Glutamatergic neuron (in vitro differentiated cells): ENCODE measurements at regions not wholly inside any gene's neighbourhood (a gene's known extent, or its start where the extent isn't known, plus 50 kb on each side); places are given as distances from the start of the nearest gene placed in this dataset.

Experiments
- DNase-seq: peaks from one replicate; pipeline ENCODE4 v3.0.0; 2022
- H3K27ac Mint-ChIP-seq: one replicate; pipeline ENCODE4 v1.8.0; 2020; ENCODE audit warnings: mild to moderate bottlenecking, mixed read lengths, inconsistent platforms; ENCODE audit not compliant: unreplicated experiment
- H3K27me3 Mint-ChIP-seq: one replicate; pipeline ENCODE4 v1.8.0; 2020; ENCODE audit warnings: mild to moderate bottlenecking, moderate library complexity, mixed read lengths, inconsistent platforms; ENCODE audit not compliant: unreplicated experiment
- H3K36me3 Mint-ChIP-seq: one replicate; pipeline ENCODE4 v1.8.0; 2020; ENCODE audit warnings: mild to moderate bottlenecking, mixed read lengths, inconsistent platforms; ENCODE audit not compliant: unreplicated experiment
- H3K4me1 Mint-ChIP-seq: one replicate; pipeline ENCODE4 v1.8.0; 2020; ENCODE audit warnings: mild to moderate bottlenecking, low read depth, mixed read lengths, inconsistent platforms; ENCODE audit not compliant: unreplicated experiment
- H3K4me3 Mint-ChIP-seq: one replicate; pipeline ENCODE4 v1.8.0; 2020; ENCODE audit warnings: mild to moderate bottlenecking, mixed read lengths, inconsistent platforms; ENCODE audit not compliant: unreplicated experiment
- H3K9me3 Mint-ChIP-seq: one replicate; pipeline ENCODE4 v1.8.0; 2020; ENCODE audit warnings: mild to moderate bottlenecking, moderate library complexity, mixed read lengths, inconsistent platforms; ENCODE audit not compliant: unreplicated experiment
- TF ChIP-seq, protein P1 (sequence below): fragments of 200-600 bp; sonication (generic); IDR thresholded peaks from one replicate; pipeline ENCODE4 v1.5.0; 2021; ENCODE audit not compliant: partially characterized antibody, unreplicated experiment

DNA sequence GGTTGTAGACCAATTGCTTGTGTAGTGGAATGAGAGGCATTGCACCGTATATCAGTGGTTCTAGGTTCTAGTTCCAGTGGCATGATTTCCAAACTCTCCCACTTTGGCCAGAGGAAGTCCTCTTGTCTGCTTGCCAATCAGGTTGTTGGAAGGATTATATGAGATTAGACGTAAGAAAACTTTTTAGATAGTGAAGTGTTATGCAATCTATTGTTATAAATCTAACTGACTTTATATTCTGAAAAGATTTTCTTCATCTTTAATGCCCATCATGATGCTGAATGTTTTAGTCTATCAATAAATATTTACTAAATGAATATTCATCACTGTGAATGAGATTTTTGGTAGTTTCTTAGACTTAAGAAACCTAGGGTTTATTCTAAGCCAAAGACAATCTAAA, 152.6 kb downstream of the TFPI2 start:
- no peaks in the 10 kb centered on the region for H3K9me3 Mint-ChIP-seq
- H3K27ac Mint-ChIP-seq: no peak overlapping the region
- no peak for DNase-seq
- H3K27me3 Mint-ChIP-seq: no peaks in the 10 kb centered on the region
- TF ChIP-seq, protein P1, sequence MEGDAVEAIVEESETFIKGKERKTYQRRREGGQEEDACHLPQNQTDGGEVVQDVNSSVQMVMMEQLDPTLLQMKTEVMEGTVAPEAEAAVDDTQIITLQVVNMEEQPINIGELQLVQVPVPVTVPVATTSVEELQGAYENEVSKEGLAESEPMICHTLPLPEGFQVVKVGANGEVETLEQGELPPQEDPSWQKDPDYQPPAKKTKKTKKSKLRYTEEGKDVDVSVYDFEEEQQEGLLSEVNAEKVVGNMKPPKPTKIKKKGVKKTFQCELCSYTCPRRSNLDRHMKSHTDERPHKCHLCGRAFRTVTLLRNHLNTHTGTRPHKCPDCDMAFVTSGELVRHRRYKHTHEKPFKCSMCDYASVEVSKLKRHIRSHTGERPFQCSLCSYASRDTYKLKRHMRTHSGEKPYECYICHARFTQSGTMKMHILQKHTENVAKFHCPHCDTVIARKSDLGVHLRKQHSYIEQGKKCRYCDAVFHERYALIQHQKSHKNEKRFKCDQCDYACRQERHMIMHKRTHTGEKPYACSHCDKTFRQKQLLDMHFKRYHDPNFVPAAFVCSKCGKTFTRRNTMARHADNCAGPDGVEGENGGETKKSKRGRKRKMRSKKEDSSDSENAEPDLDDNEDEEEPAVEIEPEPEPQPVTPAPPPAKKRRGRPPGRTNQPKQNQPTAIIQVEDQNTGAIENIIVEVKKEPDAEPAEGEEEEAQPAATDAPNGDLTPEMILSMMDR: no peak
- H3K36me3 Mint-ChIP-seq: no peaks in the 10 kb centered on the region
- H3K4me1 Mint-ChIP-seq: no peaks in the 10 kb centered on the region
- no peak overlapping the region for H3K4me3 Mint-ChIP-seq

- no peaks in the 10 kb centered on the region for H3K9me3 Mint-ChIP-seq
- TF ChIP-seq, protein P1: no peak
- H3K4me1 Mint-ChIP-seq: no peaks in the 10 kb centered on the region
- no peak overlapping the region for H3K4me3 Mint-ChIP-seq
- DNase-seq: no peak
- no peaks in the 10 kb centered on the region for H3K27me3 Mint-ChIP-seq
- no peak overlapping the region for H3K27ac Mint-ChIP-seq
- peaks cover 3% of the 10 kb centered on the region for H3K36me3 Mint-ChIP-seq
These were observed 153.7 kb downstream of the TFPI2 start for GRCh38 chr7:93736668-93737369.

DNA sequence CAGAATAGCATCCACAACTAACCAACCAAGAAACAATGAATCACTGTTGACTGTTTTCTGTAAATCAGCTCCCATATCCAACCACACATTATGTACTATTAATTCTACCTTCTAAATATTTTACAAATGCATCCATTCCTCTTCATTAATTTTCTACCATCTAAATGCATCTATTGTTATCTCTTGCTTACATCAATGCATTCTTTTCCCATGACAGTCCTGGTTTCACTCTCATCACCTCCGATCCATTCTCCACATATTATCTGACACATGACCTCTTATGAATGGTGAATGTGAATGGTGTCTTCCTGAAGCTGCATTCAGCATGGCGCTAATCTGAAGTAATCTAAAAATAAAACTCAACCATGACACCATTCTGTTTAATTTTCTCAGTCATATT, 153.8 kb upstream of the CALCR start:
- Mint-ChIP-seq H3K9me3 (no peaks in the 10 kb centered on the region), H3K27me3 (no peaks in the 10 kb centered on the region), H3K4me3 (no peak overlapping the region), H3K27ac (no peak overlapping the region), H3K4me1 (peaks cover 1% of the 10 kb centered on the region), H3K36me3 (peaks cover 6% of the 10 kb centered on the region)
- DNase-seq: no peak
- TF ChIP-seq, protein P1: no peak

GRCh38 chr7:93725954-93726353, 151.4 kb upstream of the CALCR start:
- TF ChIP-seq, protein P1: no peak
- no peak overlapping the region for H3K27ac Mint-ChIP-seq

DNA sequence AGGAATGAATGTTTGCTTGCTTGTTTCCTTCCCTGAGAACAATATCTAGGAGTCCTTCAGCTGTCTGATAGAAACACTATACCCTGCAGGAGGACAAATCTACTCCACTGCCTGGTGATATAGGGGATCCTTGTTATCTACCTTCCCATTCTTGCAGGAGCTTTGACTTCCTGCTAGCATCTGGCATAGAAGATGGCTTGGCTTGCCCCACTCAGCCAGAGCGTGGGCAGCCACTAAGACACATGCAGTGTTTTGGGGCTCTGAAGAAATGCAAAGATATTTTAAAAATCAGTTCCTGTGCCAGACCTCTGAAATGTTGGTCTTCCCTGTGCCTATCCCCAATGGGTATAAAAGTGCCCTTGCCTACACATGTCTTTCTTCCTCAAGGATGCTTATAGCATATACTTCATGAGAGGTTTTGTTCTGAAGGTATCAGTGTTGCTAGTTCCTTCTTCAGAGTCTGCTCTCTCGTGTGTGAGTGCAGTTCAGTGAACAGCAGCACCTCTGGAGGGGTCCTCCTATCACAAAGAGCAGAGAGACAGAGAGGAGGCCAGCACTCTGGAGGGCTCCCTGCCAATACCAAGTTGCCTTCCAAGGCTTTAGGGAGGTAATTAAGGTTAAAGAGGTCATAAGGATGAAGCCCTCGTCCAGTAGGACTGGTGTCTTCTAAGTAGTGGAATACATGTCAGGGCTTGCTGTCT, 149.1 kb upstream of the CALCR start:
- peaks cover 1% of the 10 kb centered on the region for H3K4me1 Mint-ChIP-seq
- no peak overlapping the region for H3K27ac Mint-ChIP-seq
- no peak overlapping the region for H3K4me3 Mint-ChIP-seq
- TF ChIP-seq, protein P1: no peak
- no peak for DNase-seq
- H3K36me3 Mint-ChIP-seq: no peaks in the 10 kb centered on the region
- no peaks in the 10 kb centered on the region for H3K9me3 Mint-ChIP-seq
- H3K27me3 Mint-ChIP-seq: no peaks in the 10 kb centered on the region

More at GRCh38 chr7:93725954-93726353, 151.4 kb upstream of the CALCR start:
- Mint-ChIP-seq H3K4me1 (peaks cover 1% of the 10 kb centered on the region), H3K4me3 (no peak overlapping the region), H3K27me3 (no peaks in the 10 kb centered on the region), H3K36me3 (no peaks in the 10 kb centered on the region), H3K9me3 (no peaks in the 10 kb centered on the region)
- no peak for DNase-seq
